ENCODE measurements at regions not wholly inside any gene's neighbourhood (a gene's known extent, or its start where the extent isn't known, plus 50 kb on each side); places are given as distances from the start of the nearest gene placed in this dataset.

DNA sequence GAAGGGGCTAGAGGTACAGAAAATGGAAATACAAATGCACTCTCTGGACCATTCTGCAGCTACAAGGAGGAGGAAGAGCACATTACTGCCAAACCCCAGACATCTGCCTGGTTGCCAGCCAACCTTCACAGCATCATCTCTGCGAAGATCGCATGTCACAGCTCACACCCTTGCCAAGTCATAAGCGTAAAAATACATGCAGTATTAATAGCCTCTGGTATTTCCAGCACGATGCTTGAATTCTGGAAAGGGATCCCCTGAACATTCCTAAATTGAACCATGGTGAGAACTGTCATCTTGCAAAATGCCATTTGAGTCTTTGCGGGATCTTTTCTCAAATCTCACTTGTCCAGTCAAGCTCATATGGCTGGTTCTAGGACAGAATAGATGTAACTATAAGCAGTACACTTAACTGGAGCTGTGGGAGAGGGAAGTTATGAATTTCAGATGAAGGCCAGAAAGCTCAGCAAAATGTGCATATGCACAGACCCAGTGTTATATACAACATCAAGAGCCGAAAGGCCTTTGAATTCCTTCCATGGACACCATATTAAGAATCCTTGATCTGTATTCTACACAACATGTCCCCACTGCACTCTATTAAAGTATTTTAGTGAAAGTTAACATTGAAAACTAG lies 211.6 kb downstream of the DUSP6 start:
- ATAC-seq (no peak), DNase-seq (no peak)
- H3K4me3 ChIP-seq: no peak overlapping the region
- intact Hi-C loops (cut with DNase I): no loop called here
- 93 to 97% methylated on average over 6 of the region's 6 CpGs for WGBS, 2 donors
- TF ChIP-seq POLR2A (IDR thresholded peaks at IDR 0.05): no peak
- TF ChIP-seq, protein P1, sequence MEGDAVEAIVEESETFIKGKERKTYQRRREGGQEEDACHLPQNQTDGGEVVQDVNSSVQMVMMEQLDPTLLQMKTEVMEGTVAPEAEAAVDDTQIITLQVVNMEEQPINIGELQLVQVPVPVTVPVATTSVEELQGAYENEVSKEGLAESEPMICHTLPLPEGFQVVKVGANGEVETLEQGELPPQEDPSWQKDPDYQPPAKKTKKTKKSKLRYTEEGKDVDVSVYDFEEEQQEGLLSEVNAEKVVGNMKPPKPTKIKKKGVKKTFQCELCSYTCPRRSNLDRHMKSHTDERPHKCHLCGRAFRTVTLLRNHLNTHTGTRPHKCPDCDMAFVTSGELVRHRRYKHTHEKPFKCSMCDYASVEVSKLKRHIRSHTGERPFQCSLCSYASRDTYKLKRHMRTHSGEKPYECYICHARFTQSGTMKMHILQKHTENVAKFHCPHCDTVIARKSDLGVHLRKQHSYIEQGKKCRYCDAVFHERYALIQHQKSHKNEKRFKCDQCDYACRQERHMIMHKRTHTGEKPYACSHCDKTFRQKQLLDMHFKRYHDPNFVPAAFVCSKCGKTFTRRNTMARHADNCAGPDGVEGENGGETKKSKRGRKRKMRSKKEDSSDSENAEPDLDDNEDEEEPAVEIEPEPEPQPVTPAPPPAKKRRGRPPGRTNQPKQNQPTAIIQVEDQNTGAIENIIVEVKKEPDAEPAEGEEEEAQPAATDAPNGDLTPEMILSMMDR (IDR thresholded peaks at IDR 0.05): no peak
- H3K4me1 ChIP-seq: no peaks in the 10 kb centered on the region
- H3K36me3 ChIP-seq (replicated peaks in 1 of 2; ENCODE audit: insufficient read depth in 1 of 2, low read depth in 2 of 2): no peaks in the 10 kb centered on the region
- no peaks in the 10 kb centered on the region for H3K9me3 ChIP-seq
- H3K27me3 ChIP-seq: no peaks in the 10 kb centered on the region
- no peak overlapping the region for H3K27ac ChIP-seq

DNA sequence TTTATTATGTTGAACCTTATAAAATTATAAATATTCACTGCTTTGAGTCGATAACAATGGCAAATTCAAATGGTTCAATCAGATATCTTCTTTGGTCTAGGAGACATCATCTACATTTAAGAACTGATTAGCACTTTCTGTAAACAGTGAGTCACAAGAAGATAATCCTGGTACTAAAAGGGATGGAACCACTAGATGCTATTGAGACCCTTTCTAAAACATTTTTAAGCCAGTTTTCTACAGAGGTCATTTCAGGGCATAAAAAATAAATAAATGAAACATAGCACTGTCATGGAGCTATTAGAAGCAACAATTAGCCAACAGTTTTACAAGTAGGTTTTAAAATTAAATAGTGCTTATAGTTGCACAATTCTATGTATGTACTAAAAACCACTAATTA lies 212.2 kb downstream of the DUSP6 start:
- intact Hi-C loops (cut with DNase I): no loop called here
- no peaks in the 10 kb centered on the region for H3K4me1 ChIP-seq
- WGBS, 2 donors: 65 to 69% methylated on average over 1 of the region's 1 CpG

DNA sequence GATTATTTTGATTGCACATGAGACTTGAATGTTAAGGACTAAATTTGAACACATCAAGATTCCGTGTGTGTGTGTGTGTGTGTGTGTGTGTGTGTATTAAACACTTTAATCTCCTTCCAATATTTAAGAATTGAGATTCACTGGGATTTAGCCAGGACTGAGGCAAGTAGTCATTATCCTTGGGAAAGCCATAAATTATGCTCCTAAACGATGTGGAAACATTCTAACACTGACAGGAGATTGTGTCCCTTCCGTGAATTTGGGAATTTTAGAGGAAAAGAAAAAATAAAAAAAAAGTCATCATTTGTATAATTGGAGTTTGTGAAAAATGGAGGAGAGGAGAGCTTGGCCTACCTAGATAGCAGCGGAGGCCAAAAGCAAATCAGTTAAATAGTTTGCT lies 212.9 kb downstream of the DUSP6 start:
- Histone ChIP-seq H3K4me1 (no peaks in the 10 kb centered on the region), H3K4me3 (no peak overlapping the region), H3K9me3 (no peaks in the 10 kb centered on the region), H3K27me3 (no peaks in the 10 kb centered on the region), H3K36me3 (replicated peaks in 1 of 2; ENCODE audit: insufficient read depth in 1 of 2, low read depth in 2 of 2) (no peaks in the 10 kb centered on the region), H3K27ac (no peak overlapping the region)
- 72 to 76% methylated on average over 4 of the region's 4 CpGs for WGBS, 2 donors
- TF ChIP-seq POLR2A (IDR thresholded peaks at IDR 0.05): no peak
- TF ChIP-seq, protein P1 (IDR thresholded peaks at IDR 0.05): no peak
- intact Hi-C loops (cut with DNase I): no loop called here
- ATAC-seq: no peak
- no peak for DNase-seq

More for the DNA sequence above, 212.2 kb downstream of the DUSP6 start:
- DNase-seq (no peak), ATAC-seq (no peak)
- H3K27me3 ChIP-seq: no peaks in the 10 kb centered on the region
- no peaks in the 10 kb centered on the region for H3K36me3 ChIP-seq (replicated peaks in 1 of 2; ENCODE audit: insufficient read depth in 1 of 2, low read depth in 2 of 2)
- H3K4me3 ChIP-seq: no peak overlapping the region
- H3K9me3 ChIP-seq: no peaks in the 10 kb centered on the region
- TF ChIP-seq POLR2A (IDR thresholded peaks at IDR 0.05): no peak
- TF ChIP-seq, protein P1 (IDR thresholded peaks at IDR 0.05): no peak
- no peak overlapping the region for H3K27ac ChIP-seq

DNA sequence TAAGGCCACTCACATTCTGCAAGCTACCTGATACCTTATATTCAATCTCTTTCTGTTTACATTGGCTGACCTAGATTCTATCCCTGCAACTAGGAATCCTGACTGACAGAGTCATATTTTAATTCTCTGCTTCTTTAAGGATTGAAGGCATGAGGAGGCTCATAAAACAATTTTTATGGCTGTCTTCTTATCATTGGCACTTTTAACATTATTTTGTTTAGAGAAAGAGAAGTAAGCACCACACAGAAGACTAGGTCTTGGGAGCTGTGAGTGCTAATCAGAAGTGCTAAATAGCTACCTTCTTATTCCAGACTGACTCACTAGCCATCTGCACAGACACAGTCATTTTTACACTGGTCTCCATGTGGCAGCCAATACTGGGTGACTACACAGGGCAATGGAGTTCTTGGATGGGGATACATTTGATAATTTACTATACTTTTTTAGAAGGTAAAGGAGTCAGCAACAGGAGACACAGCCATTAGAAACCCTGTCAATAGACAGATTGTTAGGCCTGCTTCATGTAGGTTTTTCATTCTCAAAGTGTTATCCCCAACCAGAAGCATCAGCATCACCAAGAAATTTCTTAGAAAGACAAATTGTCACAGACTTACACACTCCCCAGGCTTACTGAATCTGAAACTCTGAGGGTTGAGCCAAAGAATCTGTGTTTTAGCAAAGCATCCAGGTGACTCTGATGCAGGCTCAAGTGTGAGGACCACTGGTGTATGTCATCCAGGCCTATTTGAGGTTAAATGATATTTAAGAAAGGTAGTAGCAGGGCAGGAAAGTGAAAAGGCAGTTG lies 214.1 kb downstream of the DUSP6 start:
- intact Hi-C loops (cut with DNase I): no loop called here
- Histone ChIP-seq H3K4me3 (no peak overlapping the region), H3K27ac (no peak overlapping the region), H3K27me3 (no peaks in the 10 kb centered on the region), H3K9me3 (no peaks in the 10 kb centered on the region), H3K4me1 (no peaks in the 10 kb centered on the region), H3K36me3 (replicated peaks in 1 of 2; ENCODE audit: insufficient read depth in 1 of 2, low read depth in 2 of 2) (no peaks in the 10 kb centered on the region)
- TF ChIP-seq, protein P1 (IDR thresholded peaks at IDR 0.05): no peak
- TF ChIP-seq POLR2A (IDR thresholded peaks at IDR 0.05): no peak
- no peak for ATAC-seq
- no peak for DNase-seq
